Neuronal stem cell (in vitro differentiated cells): ENCODE measurements at regions not wholly inside any gene's neighbourhood (a gene's known extent, or its start where the extent isn't known, plus 50 kb on each side); places are given as distances from the start of the nearest gene placed in this dataset.

Experiments used
- DNase-seq: peaks from one replicate; pipeline ENCODE4 v3.0.0-alpha.2; 2013; ENCODE audit warnings: low spot score
- H2AFZ ChIP-seq: one replicate; pipeline ENCODE4 v1.6.1; 2013; ENCODE audit warnings: mild to moderate bottlenecking, low read length, inconsistent platforms
- H2AK5ac ChIP-seq: 2 replicates; pipeline ENCODE4 v1.6.1; 2013; ENCODE audit warnings: low read depth, mild to moderate bottlenecking, inconsistent platforms, low read length, moderate library complexity, mixed read lengths
- H2BK120ac ChIP-seq: 2 replicates; pipeline ENCODE4 v1.6.1; 2013; ENCODE audit warnings: low read depth, mild to moderate bottlenecking, inconsistent platforms, low read length, moderate library complexity, mixed read lengths
- H2BK12ac ChIP-seq: one replicate; pipeline ENCODE4 v1.6.1; 2013; ENCODE audit warnings: low read length, inconsistent platforms
- H2BK15ac ChIP-seq: 2 replicates; pipeline ENCODE4 v1.6.1; 2013; ENCODE audit warnings: mild to moderate bottlenecking, low read length, inconsistent platforms, mixed read lengths
- H2BK5ac ChIP-seq: one replicate; pipeline ENCODE4 v1.6.1; 2013; ENCODE audit warnings: inconsistent platforms, mild to moderate bottlenecking, low read length, moderate library complexity
- H3K14ac ChIP-seq: one replicate; pipeline ENCODE4 v1.6.1; 2013; ENCODE audit warnings: low read length, inconsistent platforms
- H3K18ac ChIP-seq: 2 replicates; pipeline ENCODE4 v1.6.1; 2013; ENCODE audit warnings: low read length, inconsistent platforms
- H3K23ac ChIP-seq: 2 replicates; pipeline ENCODE4 v1.6.1; 2013; ENCODE audit warnings: low read depth, mild to moderate bottlenecking, mixed read lengths, low read length, inconsistent platforms; ENCODE audit not compliant: poor library complexity
- H3K27ac ChIP-seq: replicated peaks from 3 replicates; pipeline ENCODE4 v1.5.1; 2013; ENCODE audit warnings: low read length, inconsistent platforms
- H3K27me3 ChIP-seq, 3 experiments: 2 replicates each; pipeline ENCODE4 v1.6.1; 2013; ENCODE audit warnings: low read length in 3 of 3, mild to moderate bottlenecking in 2 of 3, inconsistent platforms in 1 of 3, low read depth in 1 of 3, mixed read lengths in 1 of 3, moderate library complexity in 1 of 3; ENCODE audit not compliant: control insufficient read depth in 3 of 3, insufficient read depth in 3 of 3
- H3K36me3 ChIP-seq, 2 donors: replicated peaks in 1 of 2; 2 replicates each; pipeline ENCODE4 v1.6.1; 2013; ENCODE audit warnings: low read length in 2 of 2; ENCODE audit not compliant: control insufficient read depth in 2 of 2, insufficient read depth in 2 of 2
- H3K4ac ChIP-seq: 2 replicates; pipeline ENCODE4 v1.6.1; 2013; ENCODE audit warnings: inconsistent platforms, mild to moderate bottlenecking, low read length, moderate library complexity
- H3K4me1 ChIP-seq, 2 donors: 1 replicate in 1 of 2; 2 replicates in 1 of 2; pipeline ENCODE4 v1.6.1; 2013; ENCODE audit warnings: low read length in 2 of 2, low read depth in 1 of 2; ENCODE audit not compliant: control insufficient read depth in 2 of 2, insufficient read depth in 1 of 2
- H3K4me2 ChIP-seq: one replicate; pipeline ENCODE4 v1.6.1; 2013; ENCODE audit warnings: mild to moderate bottlenecking, low read length, inconsistent platforms; ENCODE audit not compliant: insufficient read depth, poor library complexity, severe bottlenecking
- H3K4me3 ChIP-seq, 2 donors: 2 replicates each; pipeline ENCODE4 v1.5.1; 2013; ENCODE audit warnings: low read length in 2 of 2, mild to moderate bottlenecking in 2 of 2, inconsistent platforms in 1 of 2, moderate library complexity in 1 of 2
- H3K79me1 ChIP-seq: one replicate; pipeline ENCODE4 v1.6.1; 2013; ENCODE audit warnings: low read depth, mild to moderate bottlenecking, inconsistent platforms, low read length, moderate library complexity
- H3K9ac ChIP-seq: one replicate; pipeline ENCODE4 v1.6.1; 2013; ENCODE audit warnings: mild to moderate bottlenecking, low read depth, low read length, inconsistent platforms; ENCODE audit not compliant: poor library complexity
- H3K9me3 ChIP-seq, 2 donors: replicated peaks in 1 of 2; 2 replicates each; pipeline versions ENCODE3 to v1.6.1; 2013; ENCODE audit warnings: low read length in 2 of 2, mild to moderate bottlenecking in 2 of 2, inconsistent platforms in 1 of 2, low read depth in 1 of 2, mixed read lengths in 1 of 2, moderate library complexity in 1 of 2; ENCODE audit not compliant: control insufficient read depth in 2 of 2, insufficient read depth in 1 of 2
- H4K8ac ChIP-seq: one replicate; pipeline ENCODE4 v1.6.1; 2013; ENCODE audit warnings: low read depth, mild to moderate bottlenecking, inconsistent platforms, low read length, moderate library complexity
- H4K91ac ChIP-seq: one replicate; pipeline ENCODE4 v1.6.1; 2013; ENCODE audit warnings: low read length, low read depth, mild to moderate bottlenecking, inconsistent platforms; ENCODE audit not compliant: poor library complexity
- WGBS, 2 donors: extraction: QIAGEN DNeasy Blood & Tissue Kit; methylation state at CpG; one replicate each; pipeline ENCODE4 v1.1.7; 2013; ENCODE audit warnings: missing lambda C conversion rate in 2 of 2, mixed read lengths in 1 of 2; ENCODE audit not compliant: insufficient read length in 2 of 2, insufficient replicate concordance in 1 of 2; ENCODE audit errors: extremely low coverage in 2 of 2; 5-methylcytosine and 5-hydroxymethylcytosine counted together

DNA sequence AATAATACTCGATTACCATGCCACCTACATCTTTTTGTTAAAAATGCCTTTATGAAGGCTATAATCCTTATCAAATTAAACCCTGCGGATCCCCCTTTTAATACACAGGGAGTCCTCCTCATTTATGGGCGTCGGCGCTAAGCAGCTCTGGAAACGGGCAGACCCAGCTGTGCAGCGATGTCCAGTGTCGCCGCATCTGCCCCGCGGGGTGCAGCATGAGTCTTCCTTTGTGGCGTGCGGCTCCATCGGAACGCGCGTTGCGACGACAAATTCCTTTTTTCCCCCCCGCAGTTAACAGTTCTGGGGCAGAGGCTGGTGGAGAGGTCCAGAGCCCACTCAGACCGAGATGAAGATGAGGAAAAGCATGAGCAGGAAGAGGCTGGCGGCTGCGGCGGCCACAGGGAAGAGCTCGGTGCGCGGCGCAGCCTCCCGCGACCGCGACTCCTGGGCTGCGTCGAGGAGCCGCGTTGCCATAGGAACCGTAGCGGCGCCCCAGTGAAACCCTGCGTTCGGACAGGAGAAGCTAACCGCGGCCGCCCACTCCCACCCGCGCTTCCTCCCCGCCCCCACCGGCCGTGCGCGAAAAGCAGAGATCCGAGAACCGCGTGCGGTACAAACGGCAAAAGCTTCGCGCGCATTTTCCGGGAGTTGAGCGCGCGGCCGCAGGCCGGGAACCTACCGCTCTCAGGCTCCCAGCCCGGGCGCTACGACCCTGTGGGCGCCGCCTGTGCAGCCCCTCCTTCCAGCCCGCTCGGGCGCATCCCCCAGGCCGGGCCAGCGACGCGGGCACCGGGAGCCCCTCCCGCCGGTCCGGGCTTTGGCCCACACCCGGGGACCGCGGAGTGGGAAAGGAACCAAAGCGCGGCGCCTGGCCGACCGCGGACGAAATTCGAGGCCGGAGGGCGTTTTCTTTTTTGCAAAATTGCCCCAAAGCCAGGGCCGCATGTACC lies 130.6 kb downstream of the SPAG6 start:
- no peaks in the 10 kb centered on the region for H3K79me1 ChIP-seq
- H3K4me3 ChIP-seq = peak overlapping the region; percentile 40 to 75
- H3K9me3 ChIP-seq = peaks cover 0 to 10% of the 10 kb centered on the region in 2 donors
- H3K36me3 ChIP-seq = no peaks in the 10 kb centered on the region
- H2BK15ac ChIP-seq = no peak overlapping the region
- peaks cover 0 to 4% of the 10 kb centered on the region in 2 donors for H3K4me1 ChIP-seq
- peak overlapping the region; percentile 24 for H3K18ac ChIP-seq
- H3K27ac ChIP-seq = no peak overlapping the region
- no peak overlapping the region for H4K8ac ChIP-seq
- H2BK120ac ChIP-seq = no peak overlapping the region
- WGBS, 2 donors = no CpG with 5 or more reads among the region's 96 CpGs
- no peak overlapping the region for H3K4ac ChIP-seq
- peak overlapping the region; percentile 93 for H2AFZ ChIP-seq
- peaks cover 4 to 93% (median 48%) of the 10 kb centered on the region in 3 experiments for H3K27me3 ChIP-seq
- H4K91ac ChIP-seq = no peak overlapping the region
- peak; percentile 48 for DNase-seq
- H3K4me2 ChIP-seq = peak overlapping the region; percentile 80
- H2BK12ac ChIP-seq = peak overlapping the region; percentile 53
- H3K9ac ChIP-seq = no peak overlapping the region
- H3K23ac ChIP-seq = no peak overlapping the region
- H2BK5ac ChIP-seq = no peak overlapping the region
- H2AK5ac ChIP-seq = no peak overlapping the region
- no peak overlapping the region for H3K14ac ChIP-seq

DNA sequence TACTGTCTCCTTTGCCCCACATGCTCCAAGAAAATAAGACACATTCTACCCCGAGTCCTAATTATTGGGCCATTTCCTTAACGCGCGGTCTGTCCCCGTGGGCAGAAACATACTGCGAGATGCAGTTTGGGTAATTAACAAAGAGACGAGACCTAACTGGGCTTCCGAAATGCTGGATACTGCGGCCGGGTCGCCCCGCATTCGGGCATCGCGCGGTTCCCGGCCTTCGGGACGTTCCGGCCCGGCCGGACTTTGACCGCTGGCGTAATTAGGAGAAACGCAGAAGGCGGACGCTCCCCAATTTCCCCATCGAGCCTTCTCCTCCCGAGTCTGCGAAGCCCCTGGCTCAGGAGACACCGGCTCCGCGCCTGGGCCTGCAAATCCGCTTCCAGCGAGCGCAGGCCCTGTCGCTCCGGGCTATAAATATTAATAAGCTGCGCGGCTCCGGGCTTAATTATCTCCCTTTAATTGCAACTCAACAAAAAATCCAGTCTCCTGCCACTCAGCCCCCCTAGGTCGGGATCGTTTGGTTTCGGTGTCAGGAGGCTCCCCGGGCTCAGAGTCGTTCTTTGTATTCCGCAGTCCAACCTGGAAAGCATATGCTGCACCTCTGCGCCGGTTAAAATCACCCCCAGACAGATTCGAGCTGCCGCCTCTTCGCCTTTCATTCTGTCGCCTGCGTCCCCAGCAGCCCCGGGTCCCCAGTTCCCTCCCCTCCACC lies 131.5 kb downstream of the SPAG6 start:
- Histone ChIP-seq H3K4me2 (peak overlapping the region; percentile 80), H3K4ac (no peak overlapping the region), H2BK5ac (no peak overlapping the region), H3K27me3 (peaks cover 4 to 98% (median 48%) of the 10 kb centered on the region in 3 experiments), H4K91ac (no peak overlapping the region), H3K18ac (peak overlapping the region; percentile 32), H4K8ac (no peak overlapping the region), H3K27ac (no peak overlapping the region), H3K36me3 (no peaks in the 10 kb centered on the region), H2BK15ac (peak overlapping the region; percentile 77), H3K79me1 (no peaks in the 10 kb centered on the region), H3K23ac (no peak overlapping the region), H3K9me3 (peaks cover 0 to 10% of the 10 kb centered on the region in 2 donors), H2BK12ac (no peak overlapping the region), H2AFZ (peak overlapping the region; percentile 93), H3K4me1 (peaks cover 0 to 4% of the 10 kb centered on the region in 2 donors), H3K14ac (no peak overlapping the region), H3K9ac (no peak overlapping the region), H2AK5ac (no peak overlapping the region), H2BK120ac (no peak overlapping the region), H3K4me3 (peak overlapping the region in 1 of 2 donors; percentile 75)
- DNase-seq = peak; percentile 49
- no CpG with 5 or more reads among the region's 55 CpGs for WGBS, 2 donors

DNA sequence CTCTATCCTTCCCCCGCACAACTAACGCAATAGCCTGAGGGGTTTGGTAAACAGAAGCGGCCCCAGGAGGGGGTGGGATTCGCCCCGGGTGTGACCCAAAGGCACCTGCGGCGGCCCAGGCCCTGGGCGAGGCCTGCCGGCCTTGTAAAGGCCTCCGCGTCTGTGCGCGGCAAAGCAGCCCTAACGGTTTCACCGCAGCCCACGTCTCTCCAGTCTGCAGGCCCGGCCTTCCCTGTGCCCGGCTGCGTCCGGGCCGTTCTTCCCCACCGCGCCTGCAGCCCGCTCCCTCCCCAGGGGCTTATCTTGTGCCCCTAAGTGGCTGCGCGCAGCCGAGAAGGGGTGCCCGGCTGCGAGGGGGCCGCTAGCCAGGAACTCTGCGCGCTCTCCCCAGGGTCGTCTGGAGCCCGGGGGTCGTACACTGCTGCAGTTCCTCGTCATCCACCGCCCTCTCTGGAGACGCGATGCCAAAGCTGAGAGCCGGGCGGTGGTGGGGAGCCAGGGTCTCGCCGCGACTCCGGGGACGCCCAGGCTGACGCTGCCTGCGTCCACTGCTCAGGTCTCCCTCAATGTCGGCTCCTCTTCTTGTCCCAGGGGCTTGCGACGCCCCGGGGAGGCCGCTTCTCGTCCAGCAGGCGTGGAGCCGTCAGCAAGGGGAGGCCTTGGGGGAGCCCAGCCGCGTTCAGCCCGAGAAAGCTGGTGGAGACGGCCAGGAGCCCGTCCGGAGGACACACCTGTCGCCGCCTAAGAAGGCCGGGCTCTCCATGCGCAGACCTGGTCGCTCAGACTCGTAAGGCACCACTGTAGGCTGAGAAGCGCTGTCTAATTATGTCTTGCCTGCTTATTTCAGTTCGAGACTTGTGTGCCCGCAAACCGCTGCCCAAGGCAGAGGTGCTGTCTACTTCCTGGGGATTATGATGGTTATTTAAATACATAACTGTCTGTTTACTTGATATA lies 132.3 kb downstream of the SPAG6 start:
- DNase-seq = peak; percentile 57
- no CpG with 5 or more reads among the region's 72 CpGs for WGBS, 2 donors
- Histone ChIP-seq H3K23ac (no peak overlapping the region), H3K27me3 (peaks cover 4 to 92% (median 48%) of the 10 kb centered on the region in 3 experiments), H2BK5ac (peak overlapping the region; percentile 62), H2BK12ac (no peak overlapping the region), H3K27ac (no peak overlapping the region), H3K79me1 (no peaks in the 10 kb centered on the region), H2AFZ (peak overlapping the region; percentile 23), H4K91ac (no peak overlapping the region), H2BK120ac (no peak overlapping the region), H3K18ac (peak overlapping the region; percentile 93), H3K4me3 (peak overlapping the region in 1 of 2 donors; percentile 68), H3K9ac (peak overlapping the region; percentile 80), H4K8ac (peak overlapping the region; percentile 70), H2AK5ac (no peak overlapping the region), H3K4me1 (peaks cover 2 to 4% of the 10 kb centered on the region in 2 donors), H3K4ac (no peak overlapping the region), H3K9me3 (peaks cover 0 to 10% of the 10 kb centered on the region in 2 donors), H3K4me2 (peak overlapping the region; percentile 80), H2BK15ac (peak overlapping the region; percentile 77), H3K14ac (no peak overlapping the region), H3K36me3 (no peaks in the 10 kb centered on the region)
